Astrocyte (in vitro differentiated cells and primary cell): ENCODE measurements at regions not wholly inside any gene's neighbourhood (a gene's known extent, or its start where the extent isn't known, plus 50 kb on each side); places are given as distances from the start of the nearest gene placed in this dataset.

Experiments used
- DNase-seq: peaks from one replicate; pipeline ENCODE4 v3.0.0-alpha.2; 2010; ENCODE audit warnings: low read depth
- FAIRE-seq: peaks from 2 replicates; lab custom pipeline; 2011; peaks lifted over from hg19 to GRCh38; lab: Jason Lieb, UNC
- H2AFZ ChIP-seq: 2 replicates; pipeline ENCODE4 v1.6.0; 2012; ENCODE audit warnings: low read depth, low read length, inconsistent platforms
- H3K27ac ChIP-seq: 2 replicates; pipeline ENCODE4 v1.5.1; 2011; ENCODE audit warnings: low read depth, low read length, inconsistent platforms
- H3K27me3 ChIP-seq: 2 replicates; pipeline ENCODE4 v1.6.0; 2011; ENCODE audit warnings: low read length, inconsistent platforms; ENCODE audit not compliant: insufficient read depth
- H3K36me3 ChIP-seq: 2 replicates; pipeline ENCODE4 v1.5.1; 2011; ENCODE audit warnings: low read length, inconsistent platforms; ENCODE audit not compliant: insufficient read depth
- H3K4me1 ChIP-seq: 2 replicates; pipeline ENCODE4 v1.5.1; 2011; ENCODE audit warnings: low read length, inconsistent platforms; ENCODE audit not compliant: insufficient read depth
- H3K4me2 ChIP-seq: 2 replicates; pipeline ENCODE4 v1.6.0; 2012; ENCODE audit warnings: low read length, inconsistent platforms
- H3K4me3 ChIP-seq: 2 replicates; pipeline ENCODE4 v1.5.1; 2011; ENCODE audit warnings: low read depth, mild to moderate bottlenecking, low read length, inconsistent platforms; ENCODE audit not compliant: insufficient read depth
- H3K79me2 ChIP-seq: 2 replicates; pipeline ENCODE4 v1.6.0; 2012; ENCODE audit warnings: mild to moderate bottlenecking, low read length, inconsistent platforms; ENCODE audit not compliant: insufficient read depth
- H3K9ac ChIP-seq: 2 replicates; pipeline ENCODE4 v1.6.0; 2012; ENCODE audit warnings: mild to moderate bottlenecking, low read length, inconsistent platforms
- H3K9me3 ChIP-seq: 2 replicates; pipeline ENCODE4 v1.5.1; 2012; ENCODE audit warnings: low read depth, mild to moderate bottlenecking, low read length, inconsistent platforms; ENCODE audit not compliant: insufficient read depth
- H4K20me1 ChIP-seq: 2 replicates; pipeline ENCODE4 v1.6.0; 2012; ENCODE audit warnings: low read length, inconsistent platforms; ENCODE audit not compliant: insufficient read depth
- H3K27ac Mint-ChIP-seq: one replicate; pipeline ENCODE4 v1.8.0; 2021; ENCODE audit warnings: mild to moderate bottlenecking, mixed read lengths; ENCODE audit not compliant: unreplicated experiment
- H3K27me3 Mint-ChIP-seq: one replicate; pipeline ENCODE4 v1.8.0; 2021; ENCODE audit warnings: low read depth, mixed read lengths; ENCODE audit not compliant: unreplicated experiment
- H3K36me3 Mint-ChIP-seq: one replicate; pipeline ENCODE4 v1.8.0; 2021; ENCODE audit warnings: low read depth, mixed read lengths; ENCODE audit not compliant: unreplicated experiment
- H3K4me1 Mint-ChIP-seq: one replicate; pipeline ENCODE4 v1.8.0; 2021; ENCODE audit warnings: low read depth, mixed read lengths; ENCODE audit not compliant: unreplicated experiment
- H3K4me3 Mint-ChIP-seq: one replicate; pipeline ENCODE4 v1.8.0; 2021; ENCODE audit warnings: mild to moderate bottlenecking, moderate library complexity, mixed read lengths; ENCODE audit not compliant: unreplicated experiment
- H3K9me3 Mint-ChIP-seq: one replicate; pipeline ENCODE4 v1.8.0; 2021; ENCODE audit warnings: mild to moderate bottlenecking, mixed read lengths; ENCODE audit not compliant: unreplicated experiment
- CTCF ChIP-seq: IDR thresholded peaks from 2 replicates; pipeline ENCODE4 v1.5.1; 2011; ENCODE audit warnings: low read depth, mild to moderate bottlenecking, inconsistent platforms, low read length, moderate library complexity; ENCODE audit not compliant: insufficient read depth
- EZH2 ChIP-seq: IDR thresholded peaks from 2 replicates; pipeline ENCODE4 v1.6.1; 2012; ENCODE audit warnings: mild to moderate bottlenecking, low read length, inconsistent platforms; ENCODE audit not compliant: insufficient read depth

GRCh38 chr14:51395361-51395849, 155.4 kb downstream of the TMX1 start:
- H4K20me1 ChIP-seq, result no peaks in the 10 kb centered on the region
- H3K4me2 ChIP-seq, result peak overlapping the region; percentile 77
- peak; percentile 81 for DNase-seq
- Mint-ChIP-seq H3K9me3 (no peaks in the 10 kb centered on the region), H3K4me1 (peaks cover 40% of the 10 kb centered on the region), H3K36me3 (no peaks in the 10 kb centered on the region), H3K27me3 (no peaks in the 10 kb centered on the region), H3K4me3 (peak overlapping the region; percentile 3), H3K27ac (peak overlapping the region; percentile 84)
- H2AFZ ChIP-seq, result peak overlapping the region; percentile 51
- peaks cover 44% of the 10 kb centered on the region for H3K4me1 ChIP-seq
- no peak overlapping the region for H3K4me3 ChIP-seq
- peak overlapping the region; percentile 99 for H3K27ac ChIP-seq
- no peak for FAIRE-seq
- TF ChIP-seq CTCF, result no peak
- TF ChIP-seq EZH2, result no peak
- H3K79me2 ChIP-seq, result no peaks in the 10 kb centered on the region
- peak overlapping the region; percentile 91 for H3K9ac ChIP-seq
- no peaks in the 10 kb centered on the region for H3K27me3 ChIP-seq
- no peaks in the 10 kb centered on the region for H3K36me3 ChIP-seq
- H3K9me3 ChIP-seq, result no peaks in the 10 kb centered on the region

- no peak overlapping the region for H3K4me3 ChIP-seq
- H3K79me2 ChIP-seq, result no peaks in the 10 kb centered on the region
- no peaks in the 10 kb centered on the region for H3K27me3 Mint-ChIP-seq
- FAIRE-seq, result peak; percentile 95
- no peaks in the 10 kb centered on the region for H3K36me3 Mint-ChIP-seq
- DNase-seq, result peak; percentile 99
- no peaks in the 10 kb centered on the region for H4K20me1 ChIP-seq
- peak overlapping the region; percentile 53 for H2AFZ ChIP-seq
- H3K4me1 Mint-ChIP-seq, result peaks cover 40% of the 10 kb centered on the region
- peak overlapping the region; percentile 91 for H3K9ac ChIP-seq
- H3K27ac Mint-ChIP-seq, result peak overlapping the region; percentile 84
- TF ChIP-seq CTCF (no peak), EZH2 (no peak)
- no peaks in the 10 kb centered on the region for H3K36me3 ChIP-seq
- H3K27ac ChIP-seq, result peak overlapping the region; percentile 99
- no peaks in the 10 kb centered on the region for H3K9me3 Mint-ChIP-seq
- H3K4me1 ChIP-seq, result peaks cover 44% of the 10 kb centered on the region
- peak overlapping the region; percentile 77 for H3K4me2 ChIP-seq
- H3K27me3 ChIP-seq, result no peaks in the 10 kb centered on the region
- H3K4me3 Mint-ChIP-seq, result peak overlapping the region; percentile 51
- no peaks in the 10 kb centered on the region for H3K9me3 ChIP-seq
These were observed 156.3 kb downstream of the TMX1 start for GRCh38 chr14:51396222-51396815.

GRCh38 chr14:51398898-51399297, 158.9 kb downstream of the TMX1 start:
- peak overlapping the region; percentile 66 for H3K9ac ChIP-seq
- peak; percentile 92 for FAIRE-seq
- no peak overlapping the region for H3K4me3 ChIP-seq
- no peaks in the 10 kb centered on the region for H3K9me3 Mint-ChIP-seq
- H3K4me1 ChIP-seq, result peaks cover 44% of the 10 kb centered on the region
- H3K27ac Mint-ChIP-seq, result peak overlapping the region; percentile 41
- H2AFZ ChIP-seq, result peak overlapping the region; percentile 73
- H3K27me3 ChIP-seq, result no peaks in the 10 kb centered on the region
- peak overlapping the region; percentile 18 for H3K4me3 Mint-ChIP-seq
- H3K27me3 Mint-ChIP-seq, result no peaks in the 10 kb centered on the region
- no peaks in the 10 kb centered on the region for H3K79me2 ChIP-seq
- DNase-seq, result peak; percentile 82
- TF ChIP-seq EZH2 (no peak), CTCF (no peak)
- H3K9me3 ChIP-seq, result no peaks in the 10 kb centered on the region
- H3K36me3 Mint-ChIP-seq, result no peaks in the 10 kb centered on the region
- peak overlapping the region; percentile 99 for H3K27ac ChIP-seq
- no peaks in the 10 kb centered on the region for H4K20me1 ChIP-seq
- H3K36me3 ChIP-seq, result no peaks in the 10 kb centered on the region
- peak overlapping the region; percentile 47 for H3K4me2 ChIP-seq
- peaks cover 40% of the 10 kb centered on the region for H3K4me1 Mint-ChIP-seq
